Brain microvascular endothelial cell (primary cell): ENCODE measurements at regions not wholly inside any gene's neighbourhood (a gene's known extent, or its start where the extent isn't known, plus 50 kb on each side); places are given as distances from the start of the nearest gene placed in this dataset.

ENCODE experiments used
- DNase-seq: peaks from one replicate; pipeline ENCODE4 v3.0.0-alpha.2; 2020
- H3K27ac ChIP-seq: fragments of 250-450 bp; sonication (Bioruptor Pico); 2 replicates; pipeline ENCODE4 v1.5.1; 2020; ENCODE audit warnings: mild to moderate bottlenecking, moderate library complexity
- H3K27me3 ChIP-seq: fragments of 250-450 bp; sonication (Bioruptor Pico); replicated peaks from 2 replicates; pipeline ENCODE4 v1.5.1; 2020; ENCODE audit warnings: mild to moderate bottlenecking
- H3K36me3 ChIP-seq: fragments of 250-450 bp; sonication (Bioruptor Pico); replicated peaks from 2 replicates; pipeline ENCODE4 v1.5.1; 2020; ENCODE audit warnings: mild to moderate bottlenecking
- H3K4me3 ChIP-seq: 2 replicates; pipeline ENCODE4 v1.5.1; 2011; ENCODE audit warnings: low read depth, mild to moderate bottlenecking, control low read depth, low read length, moderate library complexity
- in situ Hi-C: cut with HindIII; loops from 2 replicates; pipeline ENCODE4 v1.10.0; 2017; ENCODE audit warnings: low sequenced_read_pairs, low pct_ligation_motif_present
- TF ChIP-seq, protein P1 (sequence below): IDR thresholded peaks from 2 replicates; pipeline ENCODE4 v1.5.1; 2011; ENCODE audit warnings: low read depth, mild to moderate bottlenecking, moderate library complexity, low read length, control low read depth, inconsistent platforms; ENCODE audit errors: missing control alignments

DNA sequence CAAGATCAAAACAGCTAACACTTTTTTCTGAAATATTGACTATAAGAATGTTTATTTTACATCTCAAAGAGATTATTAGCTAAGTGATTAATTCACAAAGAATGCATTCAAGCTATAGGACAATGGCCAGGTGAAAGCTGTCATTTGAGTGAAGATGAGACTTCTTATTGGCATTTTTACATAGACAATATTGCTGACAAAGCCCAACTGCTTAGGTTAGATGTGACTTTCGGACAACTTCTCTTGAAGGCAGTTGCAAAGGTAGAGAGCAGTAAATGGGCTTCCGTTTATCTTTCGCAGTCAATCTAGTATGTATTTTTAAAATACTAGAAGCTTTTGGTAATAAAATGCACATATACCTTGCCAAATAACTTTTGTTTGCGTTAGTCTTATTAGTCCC is 1041.3 kb downstream of the AMY1C start:
- TF ChIP-seq, protein P1, sequence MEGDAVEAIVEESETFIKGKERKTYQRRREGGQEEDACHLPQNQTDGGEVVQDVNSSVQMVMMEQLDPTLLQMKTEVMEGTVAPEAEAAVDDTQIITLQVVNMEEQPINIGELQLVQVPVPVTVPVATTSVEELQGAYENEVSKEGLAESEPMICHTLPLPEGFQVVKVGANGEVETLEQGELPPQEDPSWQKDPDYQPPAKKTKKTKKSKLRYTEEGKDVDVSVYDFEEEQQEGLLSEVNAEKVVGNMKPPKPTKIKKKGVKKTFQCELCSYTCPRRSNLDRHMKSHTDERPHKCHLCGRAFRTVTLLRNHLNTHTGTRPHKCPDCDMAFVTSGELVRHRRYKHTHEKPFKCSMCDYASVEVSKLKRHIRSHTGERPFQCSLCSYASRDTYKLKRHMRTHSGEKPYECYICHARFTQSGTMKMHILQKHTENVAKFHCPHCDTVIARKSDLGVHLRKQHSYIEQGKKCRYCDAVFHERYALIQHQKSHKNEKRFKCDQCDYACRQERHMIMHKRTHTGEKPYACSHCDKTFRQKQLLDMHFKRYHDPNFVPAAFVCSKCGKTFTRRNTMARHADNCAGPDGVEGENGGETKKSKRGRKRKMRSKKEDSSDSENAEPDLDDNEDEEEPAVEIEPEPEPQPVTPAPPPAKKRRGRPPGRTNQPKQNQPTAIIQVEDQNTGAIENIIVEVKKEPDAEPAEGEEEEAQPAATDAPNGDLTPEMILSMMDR = no peak
- in situ Hi-C loops = no loop called here
- H3K27me3 ChIP-seq = no peaks in the 10 kb centered on the region
- no peak overlapping the region for H3K4me3 ChIP-seq
- no peak overlapping the region for H3K27ac ChIP-seq
- H3K36me3 ChIP-seq = no peaks in the 10 kb centered on the region
- DNase-seq = no peak

DNA sequence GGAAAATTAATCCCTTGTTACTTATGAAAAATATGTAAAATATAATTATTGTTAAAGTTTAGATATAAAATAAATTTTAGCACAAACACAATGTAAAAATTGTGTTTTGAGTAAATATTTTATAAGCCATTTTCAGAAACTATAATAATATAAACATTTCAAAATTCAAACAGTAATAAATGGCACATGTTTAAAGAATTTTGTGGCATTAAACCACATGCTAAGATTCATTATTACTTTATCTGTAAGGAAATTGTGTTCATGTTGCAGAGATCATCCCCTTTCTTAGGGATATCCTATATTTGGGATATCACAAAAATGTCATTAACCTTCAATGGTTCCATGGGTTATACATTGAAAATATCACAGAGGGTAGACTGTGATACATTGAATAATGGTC is 1044.3 kb downstream of the AMY1C start:
- no peaks in the 10 kb centered on the region for H3K27me3 ChIP-seq
- no peaks in the 10 kb centered on the region for H3K36me3 ChIP-seq
- TF ChIP-seq, protein P1 = no peak
- no peak overlapping the region for H3K4me3 ChIP-seq
- in situ Hi-C loops = no loop called here
- no peak overlapping the region for H3K27ac ChIP-seq
- DNase-seq = no peak

DNA sequence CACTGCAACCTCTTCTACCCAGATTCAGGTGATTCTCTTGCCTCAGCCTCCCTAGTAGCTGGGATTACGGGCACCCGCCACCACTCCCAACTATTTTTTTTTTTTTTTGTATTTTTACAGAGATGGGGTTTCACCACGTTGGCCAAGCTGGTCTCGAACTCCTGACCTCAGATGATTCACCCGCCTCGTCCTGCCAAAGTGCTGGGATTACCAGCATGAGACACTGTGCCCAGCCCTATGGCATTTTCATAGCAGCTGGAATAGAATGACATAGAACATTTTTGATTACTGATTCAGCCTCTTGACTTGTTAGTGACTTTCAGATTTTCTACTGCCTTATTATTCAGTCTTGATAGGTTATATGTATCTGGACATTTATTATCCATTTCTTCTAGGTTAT is 1046.2 kb downstream of the AMY1C start:
- in situ Hi-C loops = no loop called here
- DNase-seq = peak; percentile 6
- Histone ChIP-seq H3K27ac (no peak overlapping the region), H3K27me3 (no peaks in the 10 kb centered on the region), H3K36me3 (no peaks in the 10 kb centered on the region), H3K4me3 (no peak overlapping the region)
- TF ChIP-seq, protein P1 = no peak

DNA sequence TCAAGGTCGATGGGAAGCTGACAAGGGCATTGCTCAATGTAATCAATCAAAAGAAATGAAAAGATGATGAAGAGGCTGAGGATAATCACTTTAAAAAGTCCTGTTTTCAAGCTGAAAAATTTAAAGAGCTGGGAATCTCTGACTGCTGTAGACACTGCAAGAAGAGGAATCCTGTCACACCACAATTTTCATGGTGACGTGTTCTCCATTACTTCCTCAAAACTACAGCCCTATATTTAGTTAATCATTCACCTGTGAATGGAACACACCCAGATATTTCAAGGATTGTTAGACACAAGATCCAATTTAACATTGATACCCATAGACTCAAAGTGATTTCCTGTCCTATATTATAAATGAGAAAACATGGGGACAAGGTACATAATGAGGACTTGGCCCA is 1048.3 kb downstream of the AMY1C start:
- Histone ChIP-seq H3K36me3 (no peaks in the 10 kb centered on the region), H3K27ac (no peak overlapping the region), H3K4me3 (no peak overlapping the region), H3K27me3 (no peaks in the 10 kb centered on the region)
- in situ Hi-C loops = no loop called here
- TF ChIP-seq, protein P1 = no peak
- DNase-seq = no peak

DNA sequence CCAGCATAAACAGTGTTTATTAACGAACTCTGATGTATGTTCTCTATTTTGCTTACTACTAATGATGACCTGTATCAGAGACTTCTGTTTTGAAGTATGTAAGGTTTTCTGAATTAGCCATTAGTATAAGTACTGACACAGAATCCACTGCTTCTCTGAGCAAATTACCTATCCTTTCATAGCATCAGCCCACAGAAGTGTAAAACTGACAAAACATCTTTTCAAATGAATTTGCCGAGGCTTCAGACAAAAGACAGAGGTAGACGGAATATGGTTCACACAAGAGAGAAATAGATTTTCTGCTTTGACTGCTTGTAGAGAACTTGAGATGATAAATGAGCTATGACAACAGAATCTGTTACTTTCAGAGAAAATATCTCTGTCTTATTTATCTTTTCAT is 1051.6 kb downstream of the AMY1C start:
- no peak for DNase-seq
- TF ChIP-seq, protein P1 = no peak
- H3K27me3 ChIP-seq = no peaks in the 10 kb centered on the region
- H3K4me3 ChIP-seq = no peak overlapping the region
- no peaks in the 10 kb centered on the region for H3K36me3 ChIP-seq
- in situ Hi-C loops = no loop called here
- H3K27ac ChIP-seq = no peak overlapping the region

DNA sequence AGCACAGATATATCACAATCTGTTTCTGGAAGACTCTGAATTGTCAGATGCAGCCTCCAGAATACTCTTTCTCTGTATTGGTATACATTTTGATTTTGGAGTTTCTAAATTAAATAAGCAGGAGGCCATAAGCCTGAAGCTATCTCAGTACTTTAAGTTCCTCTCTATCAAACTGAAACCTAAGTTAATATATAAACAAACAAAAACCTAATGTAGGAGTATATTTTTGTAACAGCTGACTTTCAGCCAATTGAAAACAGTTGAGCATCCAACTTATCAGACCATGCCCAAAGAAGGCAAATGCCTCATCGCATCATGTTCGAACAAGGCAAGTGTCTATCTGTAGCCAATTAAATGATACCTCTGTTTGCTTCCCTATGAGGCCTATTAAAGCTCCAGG is 1054.4 kb downstream of the AMY1C start:
- no peaks in the 10 kb centered on the region for H3K27me3 ChIP-seq
- in situ Hi-C loops = no loop called here
- no peaks in the 10 kb centered on the region for H3K36me3 ChIP-seq
- H3K27ac ChIP-seq = no peak overlapping the region
- peak; percentile 27 for DNase-seq
- no peak overlapping the region for H3K4me3 ChIP-seq
- TF ChIP-seq, protein P1 = no peak
